ENCODE measurements at regions not wholly inside any gene's neighbourhood (a gene's known extent, or its start where the extent isn't known, plus 50 kb on each side); places are given as distances from the start of the nearest gene placed in this dataset.

DNA sequence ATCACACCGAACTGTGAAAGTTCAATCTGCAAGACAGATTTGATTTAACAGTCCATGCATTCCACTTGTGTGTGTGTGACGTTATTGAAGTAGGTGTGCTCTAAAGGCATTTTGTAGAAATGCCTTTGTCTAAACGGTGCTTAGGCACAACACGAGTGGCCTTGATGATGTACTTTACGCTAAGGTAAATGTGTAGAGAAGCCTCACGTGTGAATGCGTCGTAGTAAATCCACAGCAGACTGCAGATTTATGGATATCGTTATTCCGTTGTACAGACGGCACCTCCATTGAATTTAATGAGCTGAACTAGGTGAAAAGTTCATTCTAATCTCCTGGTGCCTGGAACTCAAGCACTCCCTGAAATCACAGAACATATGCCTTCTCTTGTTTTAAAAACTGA lies 202.8 kb upstream of the STXBP6 start:
- Histone ChIP-seq H3K4me1 (no peaks in the 10 kb centered on the region), H3K27me3 (no peaks in the 10 kb centered on the region), H3K4me3 (no peak overlapping the region), H3K9me3 (no peaks in the 10 kb centered on the region), H3K36me3 (no peaks in the 10 kb centered on the region), H3K27ac (no peak overlapping the region)
- intact Hi-C loops (cut with DNase I): no loop called here
- 85 to 89% methylated on average over 11 of the region's 11 CpGs for WGBS, 2 donors
- no peak for TF ChIP-seq POLR2A (IDR thresholded peaks at IDR 0.05)
- TF ChIP-seq, protein P1, sequence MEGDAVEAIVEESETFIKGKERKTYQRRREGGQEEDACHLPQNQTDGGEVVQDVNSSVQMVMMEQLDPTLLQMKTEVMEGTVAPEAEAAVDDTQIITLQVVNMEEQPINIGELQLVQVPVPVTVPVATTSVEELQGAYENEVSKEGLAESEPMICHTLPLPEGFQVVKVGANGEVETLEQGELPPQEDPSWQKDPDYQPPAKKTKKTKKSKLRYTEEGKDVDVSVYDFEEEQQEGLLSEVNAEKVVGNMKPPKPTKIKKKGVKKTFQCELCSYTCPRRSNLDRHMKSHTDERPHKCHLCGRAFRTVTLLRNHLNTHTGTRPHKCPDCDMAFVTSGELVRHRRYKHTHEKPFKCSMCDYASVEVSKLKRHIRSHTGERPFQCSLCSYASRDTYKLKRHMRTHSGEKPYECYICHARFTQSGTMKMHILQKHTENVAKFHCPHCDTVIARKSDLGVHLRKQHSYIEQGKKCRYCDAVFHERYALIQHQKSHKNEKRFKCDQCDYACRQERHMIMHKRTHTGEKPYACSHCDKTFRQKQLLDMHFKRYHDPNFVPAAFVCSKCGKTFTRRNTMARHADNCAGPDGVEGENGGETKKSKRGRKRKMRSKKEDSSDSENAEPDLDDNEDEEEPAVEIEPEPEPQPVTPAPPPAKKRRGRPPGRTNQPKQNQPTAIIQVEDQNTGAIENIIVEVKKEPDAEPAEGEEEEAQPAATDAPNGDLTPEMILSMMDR (IDR thresholded peaks at IDR 0.05): no peak
- no peak for DNase-seq

DNA sequence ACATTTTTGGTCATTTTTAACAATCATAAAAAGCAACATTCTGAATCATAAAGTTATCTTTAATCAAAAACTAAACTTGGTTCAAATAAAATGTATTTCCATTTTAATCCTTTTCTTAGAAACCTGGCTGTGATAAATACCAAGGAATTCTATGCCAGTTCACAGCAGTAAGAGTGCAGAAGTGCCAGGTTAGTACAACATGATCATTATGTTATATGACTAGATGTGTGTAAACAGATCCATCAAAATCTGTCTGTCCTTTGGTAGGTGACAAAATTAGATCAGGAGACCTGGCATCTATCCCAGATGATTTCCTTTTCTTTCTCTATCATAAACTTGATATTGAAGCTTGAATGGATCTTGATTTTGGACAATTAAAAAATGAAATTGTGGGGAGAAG lies 200.6 kb upstream of the STXBP6 start:
- no peaks in the 10 kb centered on the region for H3K4me1 ChIP-seq
- DNase-seq: no peak
- no peak overlapping the region for H3K4me3 ChIP-seq
- intact Hi-C loops (cut with DNase I): no loop called here
- H3K27ac ChIP-seq: no peak overlapping the region
- no peaks in the 10 kb centered on the region for H3K9me3 ChIP-seq
- H3K36me3 ChIP-seq: no peaks in the 10 kb centered on the region
- no peaks in the 10 kb centered on the region for H3K27me3 ChIP-seq
- TF ChIP-seq POLR2A (IDR thresholded peaks at IDR 0.05): no peak
- TF ChIP-seq, protein P1 (IDR thresholded peaks at IDR 0.05): no peak

DNA sequence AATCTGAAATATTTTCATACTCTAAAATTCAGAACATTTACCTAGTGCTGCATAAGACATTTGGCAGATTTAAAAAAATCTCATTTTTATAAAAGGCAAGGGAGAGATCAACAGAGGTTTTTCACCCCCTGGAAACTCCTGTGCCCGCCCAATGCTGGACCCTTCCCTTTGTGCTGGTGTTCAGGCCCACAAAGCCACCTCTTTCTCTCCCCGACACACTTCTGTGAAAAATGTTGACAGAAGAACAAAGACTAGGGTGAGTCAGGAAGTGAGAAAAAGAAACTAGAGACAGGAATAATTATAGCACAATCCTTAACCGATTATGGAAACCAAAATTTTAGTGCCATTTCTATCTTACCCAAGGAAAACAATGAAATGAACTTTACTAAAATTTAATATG lies 197.7 kb upstream of the STXBP6 start:
- H3K4me3 ChIP-seq: no peak overlapping the region
- no peaks in the 10 kb centered on the region for H3K4me1 ChIP-seq
- no peak for DNase-seq
- TF ChIP-seq, protein P1 (IDR thresholded peaks at IDR 0.05): no peak
- no peak for TF ChIP-seq POLR2A (IDR thresholded peaks at IDR 0.05)
- H3K27ac ChIP-seq: no peak overlapping the region
- no peaks in the 10 kb centered on the region for H3K9me3 ChIP-seq
- intact Hi-C loops (cut with DNase I): no loop called here
- no peaks in the 10 kb centered on the region for H3K36me3 ChIP-seq
- 31 to 41% methylated on average over 3 of the region's 3 CpGs for WGBS, 2 donors
- H3K27me3 ChIP-seq: no peaks in the 10 kb centered on the region

DNA sequence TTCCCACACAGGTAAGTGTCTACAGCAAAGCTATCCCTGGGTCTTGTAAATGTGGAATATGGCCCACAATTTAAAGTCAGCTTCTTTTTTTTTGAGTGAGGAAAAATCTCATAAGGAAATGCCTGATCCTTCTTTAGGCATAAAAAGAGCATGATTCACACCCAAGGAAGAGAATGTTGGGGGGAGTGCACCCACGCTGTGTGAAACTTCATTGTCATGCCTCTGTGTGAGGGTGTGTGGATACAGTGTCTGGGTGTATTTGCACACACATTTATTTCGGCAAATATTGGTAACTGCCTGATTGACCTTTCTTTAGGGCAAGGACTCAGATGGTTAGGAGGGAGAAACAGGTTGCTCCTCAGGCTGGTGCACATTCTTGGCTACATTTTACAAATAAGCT lies 196.8 kb upstream of the STXBP6 start:
- no peak overlapping the region for H3K4me3 ChIP-seq
- 48 to 66% methylated on average over 2 of the region's 2 CpGs for WGBS, 2 donors
- H3K27me3 ChIP-seq: no peaks in the 10 kb centered on the region
- TF ChIP-seq POLR2A (IDR thresholded peaks at IDR 0.05): no peak
- TF ChIP-seq, protein P1 (IDR thresholded peaks at IDR 0.05): no peak
- intact Hi-C loops (cut with DNase I): no loop called here
- no peaks in the 10 kb centered on the region for H3K4me1 ChIP-seq
- H3K9me3 ChIP-seq: no peaks in the 10 kb centered on the region
- no peaks in the 10 kb centered on the region for H3K36me3 ChIP-seq
- no peak for DNase-seq
- no peak overlapping the region for H3K27ac ChIP-seq

DNA sequence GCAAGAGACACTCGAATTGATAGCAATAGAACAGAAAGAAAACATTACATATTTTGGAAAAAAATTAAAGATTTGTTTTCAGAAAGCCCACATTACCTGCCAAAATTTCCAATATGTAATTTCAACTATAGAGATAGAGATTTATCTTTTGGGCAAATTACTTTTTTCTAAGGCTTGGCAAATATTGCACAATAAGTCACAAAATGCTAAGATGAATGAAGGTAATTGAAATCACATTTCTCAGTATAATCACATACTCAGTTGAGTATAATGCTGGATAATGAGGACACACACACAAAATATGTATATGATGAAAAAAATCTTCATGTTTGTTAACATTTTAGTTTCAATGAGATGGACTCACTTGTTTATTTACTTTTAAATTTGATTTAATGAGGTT lies 189.2 kb upstream of the STXBP6 start:
- 20 to 28% methylated on average over 1 of the region's 1 CpG for WGBS, 2 donors
- H3K9me3 ChIP-seq: no peaks in the 10 kb centered on the region
- no peaks in the 10 kb centered on the region for H3K27me3 ChIP-seq
- TF ChIP-seq, protein P1 (IDR thresholded peaks at IDR 0.05): no peak
- TF ChIP-seq POLR2A (IDR thresholded peaks at IDR 0.05): no peak
- DNase-seq: no peak
- H3K36me3 ChIP-seq: no peaks in the 10 kb centered on the region
- no peak overlapping the region for H3K4me3 ChIP-seq
- intact Hi-C loops (cut with DNase I): no loop called here
- no peak overlapping the region for H3K27ac ChIP-seq
- no peaks in the 10 kb centered on the region for H3K4me1 ChIP-seq
